Activated naive CD8-positive, alpha-beta T cell treated with anti-CD3 and anti-CD28 coated beads, Interleukin-2, amount 10 ng/mL, durations not matched to agents 7 days and 5 days (primary cell): ENCODE measurements at regions not wholly inside any gene's neighbourhood (a gene's known extent, or its start where the extent isn't known, plus 50 kb on each side); places are given as distances from the start of the nearest gene placed in this dataset.

Experiments
- ATAC-seq: fragments of 150-1000 bp; cut with Tn5 transposase; one replicate; pipeline ENCODE4 v1.10.0; 2021; ENCODE audit warnings: low read depth, moderate library complexity
- POLR2A ChIA-PET: fragments of 350-600 bp; sonication (Branson Sonifier 250); formaldehyde crosslinking; loops from one replicate; lab custom pipeline; 2021; ENCODE audit warnings: antibody characterized with exemption; lab: Charles Lee
- DNase-seq: peaks from one replicate; pipeline ENCODE4 v3.0.0; 2021
- H3K27ac Mint-ChIP-seq: one replicate; pipeline ENCODE4 v1.8.0; 2022; ENCODE audit warnings: mild to moderate bottlenecking, mixed read lengths
- H3K27me3 Mint-ChIP-seq: one replicate; pipeline ENCODE4 v1.8.0; 2022; ENCODE audit warnings: mild to moderate bottlenecking, moderate library complexity, mixed read lengths
- H3K36me3 Mint-ChIP-seq: one replicate; pipeline ENCODE4 v1.8.0; 2021; ENCODE audit warnings: mild to moderate bottlenecking, mixed read lengths
- H3K4me1 Mint-ChIP-seq: one replicate; pipeline ENCODE4 v1.8.0; 2021; ENCODE audit warnings: mixed read lengths
- H3K4me3 Mint-ChIP-seq: one replicate; pipeline ENCODE4 v1.8.0; 2022; ENCODE audit warnings: mild to moderate bottlenecking, moderate library complexity, mixed read lengths
- H3K9me3 Mint-ChIP-seq: one replicate; pipeline ENCODE4 v1.8.0; 2021; ENCODE audit warnings: mixed read lengths

DNA sequence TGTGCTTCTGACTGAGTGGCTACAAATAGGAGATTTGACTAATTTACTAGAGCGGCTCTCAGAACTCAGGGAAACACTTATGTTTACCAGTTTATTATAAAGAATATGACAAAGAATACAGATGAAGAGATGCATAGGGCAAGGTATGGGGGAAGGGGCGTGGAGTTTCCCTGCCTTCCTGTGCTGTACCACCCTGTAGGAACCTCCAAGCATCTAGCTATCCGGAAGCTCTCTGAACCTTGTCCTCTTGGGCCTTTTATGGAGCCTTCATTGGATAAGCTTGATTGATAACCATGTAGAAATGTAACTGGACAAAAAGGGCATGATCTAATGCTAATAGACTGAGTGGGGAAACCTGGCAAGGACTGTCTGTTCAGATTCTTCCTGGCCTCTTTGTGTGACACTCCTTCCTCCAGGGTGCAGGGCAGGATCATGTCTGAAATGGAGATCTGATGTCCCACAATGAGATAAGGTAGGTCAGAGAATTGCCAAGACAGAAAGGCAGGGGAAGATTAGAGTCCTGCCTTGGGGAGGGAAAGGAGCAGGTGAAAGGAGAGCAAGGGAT is 101.8 kb upstream of the NPAS2 start:
- Mint-ChIP-seq H3K9me3 (no peaks in the 10 kb centered on the region), H3K4me3 (no peak overlapping the region), H3K27me3 (no peaks in the 10 kb centered on the region), H3K36me3 (no peaks in the 10 kb centered on the region), H3K27ac (no peak overlapping the region), H3K4me1 (no peaks in the 10 kb centered on the region)
- POLR2A ChIA-PET: no interaction called here
- DNase-seq (no peak), ATAC-seq (no peak)

DNA sequence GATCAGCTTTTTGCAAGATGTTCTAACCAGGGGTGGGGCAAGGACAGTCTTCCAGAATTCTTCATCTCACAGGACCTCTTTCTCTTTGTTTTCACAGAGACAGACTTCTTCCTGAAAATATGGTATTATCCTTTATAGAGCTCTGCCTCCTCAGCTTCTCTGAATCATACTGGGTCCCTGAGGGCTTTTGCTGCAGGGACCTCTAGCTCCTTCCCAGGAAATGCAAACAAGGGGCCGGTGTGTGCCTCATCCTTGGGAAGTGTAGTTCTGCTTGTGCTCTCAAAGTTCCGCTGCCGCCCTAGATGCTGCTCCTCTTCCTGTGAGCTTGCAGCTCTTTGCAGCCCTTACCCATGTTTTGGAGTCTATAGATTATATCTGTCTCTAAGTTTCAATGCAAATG is 99.5 kb upstream of the NPAS2 start:
- no peaks in the 10 kb centered on the region for H3K27me3 Mint-ChIP-seq
- H3K27ac Mint-ChIP-seq: no peak overlapping the region
- no peaks in the 10 kb centered on the region for H3K9me3 Mint-ChIP-seq
- H3K4me1 Mint-ChIP-seq: no peaks in the 10 kb centered on the region
- ATAC-seq: no peak
- H3K36me3 Mint-ChIP-seq: no peaks in the 10 kb centered on the region
- POLR2A ChIA-PET: no interaction called here
- no peak overlapping the region for H3K4me3 Mint-ChIP-seq
- DNase-seq: no peak

DNA sequence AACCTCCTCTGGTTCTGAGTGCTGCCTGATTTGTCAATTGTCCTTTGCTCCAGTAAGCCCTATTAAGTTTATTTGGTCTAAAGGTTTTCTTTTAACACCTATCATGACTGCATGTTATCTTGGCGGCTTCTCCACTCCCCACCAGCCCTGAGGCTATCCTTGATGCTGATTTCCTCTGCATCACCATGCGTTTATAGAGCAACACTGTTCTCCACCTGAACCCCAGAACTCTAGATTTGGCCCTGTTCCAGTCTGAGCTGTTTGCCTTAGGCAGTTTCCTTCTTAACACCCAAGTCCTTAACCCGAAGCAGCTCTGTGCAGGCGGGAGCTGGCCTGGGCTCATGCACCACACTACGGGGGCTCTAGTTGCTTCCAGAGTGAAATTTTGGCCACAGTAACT is 98.2 kb upstream of the NPAS2 start:
- ATAC-seq: no peak
- Mint-ChIP-seq H3K36me3 (no peaks in the 10 kb centered on the region), H3K4me1 (no peaks in the 10 kb centered on the region), H3K4me3 (no peak overlapping the region), H3K9me3 (no peaks in the 10 kb centered on the region), H3K27me3 (peaks cover 3% of the 10 kb centered on the region), H3K27ac (no peak overlapping the region)
- POLR2A ChIA-PET: no interaction called here
- DNase-seq: no peak

DNA sequence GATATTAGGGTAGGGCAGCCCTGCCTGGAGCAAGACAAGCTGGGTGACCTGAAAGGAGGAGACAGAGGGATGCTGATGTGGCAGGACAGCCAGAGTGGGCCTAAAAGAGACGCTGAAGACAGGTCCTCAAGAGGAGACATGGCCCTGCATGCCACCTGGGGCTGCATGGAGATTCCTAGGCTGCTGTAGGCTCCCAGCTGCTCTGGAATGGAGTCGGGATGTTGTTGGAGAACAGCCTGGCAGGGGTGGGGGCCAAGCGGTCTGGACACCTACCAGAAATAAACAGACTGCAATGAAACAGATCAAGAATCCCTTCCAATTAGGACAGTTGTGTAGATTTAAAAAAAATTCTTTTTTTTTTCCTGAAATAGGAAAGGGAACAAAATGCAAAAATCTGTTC is 97.8 kb upstream of the NPAS2 start:
- no peak overlapping the region for H3K4me3 Mint-ChIP-seq
- ATAC-seq (no peak), DNase-seq (no peak)
- no peaks in the 10 kb centered on the region for H3K9me3 Mint-ChIP-seq
- POLR2A ChIA-PET: no interaction called here
- no peaks in the 10 kb centered on the region for H3K36me3 Mint-ChIP-seq
- no peaks in the 10 kb centered on the region for H3K4me1 Mint-ChIP-seq
- no peak overlapping the region for H3K27ac Mint-ChIP-seq
- peaks cover 6% of the 10 kb centered on the region for H3K27me3 Mint-ChIP-seq

DNA sequence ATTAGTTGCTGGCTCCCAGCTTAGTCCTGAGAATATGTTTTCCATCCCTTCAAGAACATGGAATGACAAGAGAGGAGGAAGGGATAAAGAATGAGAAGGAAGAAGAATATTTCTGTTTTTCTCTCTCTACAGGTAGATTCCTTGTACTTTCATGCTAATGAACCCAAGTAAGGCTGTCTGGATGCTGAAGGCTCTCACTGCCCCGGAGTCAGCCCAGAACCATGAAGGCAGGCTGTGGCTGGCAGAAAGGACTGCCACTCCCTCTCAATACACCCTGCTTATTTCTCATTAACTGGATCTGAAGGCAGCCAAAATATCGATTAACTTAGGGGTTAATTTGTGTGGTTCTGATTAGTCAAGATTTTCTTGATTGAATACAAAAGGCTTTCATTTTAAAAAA is 93.1 kb upstream of the NPAS2 start:
- H3K4me1 Mint-ChIP-seq: no peaks in the 10 kb centered on the region
- DNase-seq (no peak), ATAC-seq (no peak)
- POLR2A ChIA-PET: interaction anchor here (0.5 kb wide), 1 partner anchor 20 kb away, joined by 3 read pairs; no protein-coding TSS in a partner anchor
- H3K9me3 Mint-ChIP-seq: peaks cover 5% of the 10 kb centered on the region
- H3K27ac Mint-ChIP-seq: no peak overlapping the region
- no peaks in the 10 kb centered on the region for H3K36me3 Mint-ChIP-seq
- H3K27me3 Mint-ChIP-seq: peaks cover 11% of the 10 kb centered on the region
- no peak overlapping the region for H3K4me3 Mint-ChIP-seq

DNA sequence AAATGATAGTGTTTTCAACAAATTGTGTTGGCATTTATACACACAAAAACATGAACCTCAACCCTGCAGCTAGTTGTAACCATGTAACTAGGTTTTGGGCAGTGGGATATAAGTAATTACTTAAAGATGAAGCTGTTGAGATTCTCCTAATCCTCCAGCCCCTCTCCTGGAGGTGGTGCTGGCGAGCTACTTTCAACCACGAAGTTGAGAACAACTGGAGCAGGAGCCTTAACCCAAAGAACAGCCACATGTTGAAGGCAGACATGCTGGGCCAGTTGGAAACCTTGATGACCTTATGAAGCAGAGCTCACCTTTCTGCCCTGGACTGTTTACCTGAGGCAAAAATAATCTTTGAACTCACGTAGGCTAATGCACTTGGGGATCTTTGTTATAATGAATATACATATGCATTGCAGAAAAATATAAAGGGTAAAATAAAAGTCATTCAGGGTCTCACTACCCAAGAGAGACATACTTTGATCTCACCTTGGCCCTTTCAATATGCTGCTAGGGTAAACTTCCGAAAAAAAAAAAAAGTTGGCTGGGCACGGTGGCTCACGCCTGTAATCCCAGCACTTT is 89.6 kb upstream of the NPAS2 start:
- ATAC-seq (no peak), DNase-seq (peak; percentile 45)
- POLR2A ChIA-PET: no interaction called here
- no peak overlapping the region for H3K27ac Mint-ChIP-seq
- no peaks in the 10 kb centered on the region for H3K4me1 Mint-ChIP-seq
- no peak overlapping the region for H3K4me3 Mint-ChIP-seq
- H3K9me3 Mint-ChIP-seq: peaks cover 5% of the 10 kb centered on the region
- peaks cover 14% of the 10 kb centered on the region for H3K27me3 Mint-ChIP-seq
- no peaks in the 10 kb centered on the region for H3K36me3 Mint-ChIP-seq

DNA sequence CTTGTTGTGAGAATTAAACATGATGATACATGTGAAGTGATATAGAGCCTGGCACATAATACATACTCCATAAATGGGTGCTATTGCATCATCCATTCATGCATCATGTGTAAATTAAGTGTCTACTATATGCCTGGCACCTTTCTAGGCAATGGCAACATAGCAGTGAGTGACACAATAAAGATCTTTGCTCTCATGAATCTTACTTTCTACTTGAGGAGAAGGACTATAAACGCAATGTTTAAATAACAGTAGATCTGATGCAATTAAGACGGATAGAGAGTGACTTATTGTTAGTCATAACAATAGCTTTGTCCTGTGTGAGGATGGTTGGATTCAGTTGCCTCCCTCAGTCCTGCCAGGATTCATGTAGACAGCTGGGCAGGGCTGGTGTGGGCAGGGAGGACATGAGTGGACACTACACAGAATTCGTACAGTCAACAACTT is 88.4 kb upstream of the NPAS2 start:
- Mint-ChIP-seq H3K9me3 (peaks cover 5% of the 10 kb centered on the region), H3K36me3 (no peaks in the 10 kb centered on the region), H3K4me3 (no peak overlapping the region), H3K4me1 (no peaks in the 10 kb centered on the region), H3K27ac (no peak overlapping the region), H3K27me3 (peaks cover 16% of the 10 kb centered on the region)
- DNase-seq (no peak), ATAC-seq (no peak)
- POLR2A ChIA-PET: no interaction called here

DNA sequence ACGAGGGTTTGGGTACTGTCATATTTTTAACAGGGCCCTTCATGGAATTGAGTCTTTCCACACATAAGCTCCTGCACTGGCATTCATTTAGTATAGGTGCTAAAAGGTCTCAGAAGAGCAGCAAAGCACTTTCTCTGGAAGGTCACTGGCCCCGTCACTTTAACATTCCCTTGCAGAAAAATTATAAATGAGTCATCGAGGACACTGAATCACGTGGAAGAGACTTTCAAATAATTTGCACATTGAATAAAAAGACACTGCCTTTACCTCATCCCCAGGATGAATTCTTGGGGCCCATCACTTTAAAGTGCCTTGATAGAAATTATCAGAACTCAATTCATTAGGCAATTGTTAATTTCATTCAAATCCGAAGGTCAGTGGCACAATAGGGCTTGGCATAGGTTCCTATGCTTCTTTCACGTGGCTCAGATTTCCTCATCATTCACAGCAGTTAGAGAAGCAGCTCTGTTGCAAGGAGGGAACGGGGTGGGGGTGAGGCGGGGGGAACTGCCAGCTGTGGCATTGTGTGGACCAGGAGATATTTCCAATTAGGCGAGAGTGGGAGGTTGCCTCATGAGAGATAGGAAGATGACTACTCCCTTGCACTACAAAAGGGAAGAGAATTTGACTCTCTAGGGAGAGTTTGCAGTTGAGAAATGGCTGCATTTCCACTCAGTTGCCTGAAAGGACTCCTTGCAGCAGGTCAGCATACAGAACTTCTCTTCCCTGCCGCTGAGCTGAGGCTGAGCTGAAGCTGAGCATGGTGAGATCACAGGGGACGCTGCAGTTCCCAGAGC is 86.3 kb upstream of the NPAS2 start:
- Mint-ChIP-seq H3K36me3 (no peaks in the 10 kb centered on the region), H3K4me3 (no peak overlapping the region), H3K27me3 (peaks cover 12% of the 10 kb centered on the region), H3K27ac (no peak overlapping the region), H3K4me1 (no peaks in the 10 kb centered on the region), H3K9me3 (peaks cover 5% of the 10 kb centered on the region)
- POLR2A ChIA-PET: no interaction called here
- DNase-seq: no peak
- no peak for ATAC-seq

DNA sequence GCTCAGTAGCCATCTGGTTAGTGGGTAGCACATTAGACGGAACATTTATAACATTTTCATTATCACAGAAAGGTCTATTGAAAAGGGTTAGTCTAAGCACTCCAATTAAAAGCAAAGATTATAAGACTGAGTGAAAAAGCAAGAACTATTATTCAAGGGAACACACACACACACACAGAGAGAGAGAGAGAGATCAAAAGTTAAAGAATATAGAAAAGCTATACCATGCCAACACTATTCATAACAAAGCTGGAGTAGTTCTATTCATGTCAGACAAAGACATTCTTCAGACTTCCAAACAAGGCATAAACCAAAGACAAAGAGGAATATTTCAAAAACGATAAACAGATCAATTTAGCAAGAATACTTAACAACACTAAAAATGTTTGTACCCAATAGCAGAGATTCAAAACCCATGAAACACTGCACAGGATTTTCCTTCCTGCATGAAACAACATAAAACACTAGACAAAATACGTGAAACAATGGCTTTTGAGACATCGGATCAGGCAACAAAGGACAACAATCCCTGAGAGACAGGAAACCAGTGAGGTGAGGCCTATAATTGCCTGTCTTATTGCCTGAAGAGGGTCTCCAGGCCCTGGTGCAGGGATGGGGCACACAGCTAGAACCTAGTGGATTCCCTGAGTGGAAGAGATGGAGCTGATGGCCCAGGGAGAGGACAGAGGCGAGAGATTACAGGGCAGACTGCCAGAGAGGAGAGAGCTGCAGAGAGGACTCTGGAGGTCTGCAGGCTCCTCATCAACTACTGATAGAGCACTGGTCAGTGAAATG is 83.6 kb upstream of the NPAS2 start:
- H3K27me3 Mint-ChIP-seq: peaks cover 7% of the 10 kb centered on the region
- no peaks in the 10 kb centered on the region for H3K36me3 Mint-ChIP-seq
- H3K27ac Mint-ChIP-seq: no peak overlapping the region
- H3K4me1 Mint-ChIP-seq: no peaks in the 10 kb centered on the region
- no peak for DNase-seq
- H3K4me3 Mint-ChIP-seq: no peak overlapping the region
- POLR2A ChIA-PET: no interaction called here
- H3K9me3 Mint-ChIP-seq: no peaks in the 10 kb centered on the region
- no peak for ATAC-seq

DNA sequence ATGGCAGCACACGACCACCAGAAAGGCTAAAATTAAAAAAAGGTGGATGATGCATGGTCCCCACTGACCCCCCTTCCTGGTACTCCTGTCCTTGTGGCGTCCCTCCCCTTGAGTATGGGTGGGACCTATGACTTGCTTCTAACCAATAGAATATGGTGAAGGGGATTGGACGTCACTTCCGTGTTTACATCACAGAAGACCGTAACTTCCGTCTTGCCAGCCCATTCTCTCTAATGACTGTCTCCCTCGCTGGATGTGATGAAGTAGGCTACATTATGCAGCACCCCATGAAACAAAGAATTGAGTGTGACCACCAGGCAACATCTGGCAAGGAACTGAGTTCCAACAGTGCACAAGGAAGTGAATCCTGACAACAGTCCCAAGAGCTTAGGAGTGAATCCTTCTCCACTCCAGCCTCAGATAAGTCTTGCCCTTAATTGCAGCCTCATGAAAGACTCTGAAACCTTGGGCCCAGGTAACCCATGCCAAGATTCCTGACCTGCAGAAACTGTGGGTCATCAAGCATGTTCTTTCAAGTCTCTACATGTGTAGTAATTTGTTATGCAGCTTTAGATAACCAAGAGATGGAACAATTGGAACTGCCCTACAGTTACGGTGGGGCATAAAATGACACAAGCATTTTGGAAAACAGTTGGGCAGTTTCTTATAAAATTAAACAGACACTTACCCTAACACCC is 80.1 kb upstream of the NPAS2 start:
- Mint-ChIP-seq H3K36me3 (no peaks in the 10 kb centered on the region), H3K27me3 (peaks cover 6% of the 10 kb centered on the region), H3K27ac (no peak overlapping the region), H3K4me1 (peaks cover 3% of the 10 kb centered on the region), H3K9me3 (no peaks in the 10 kb centered on the region), H3K4me3 (no peak overlapping the region)
- DNase-seq (no peak), ATAC-seq (no peak)
- POLR2A ChIA-PET: no interaction called here

DNA sequence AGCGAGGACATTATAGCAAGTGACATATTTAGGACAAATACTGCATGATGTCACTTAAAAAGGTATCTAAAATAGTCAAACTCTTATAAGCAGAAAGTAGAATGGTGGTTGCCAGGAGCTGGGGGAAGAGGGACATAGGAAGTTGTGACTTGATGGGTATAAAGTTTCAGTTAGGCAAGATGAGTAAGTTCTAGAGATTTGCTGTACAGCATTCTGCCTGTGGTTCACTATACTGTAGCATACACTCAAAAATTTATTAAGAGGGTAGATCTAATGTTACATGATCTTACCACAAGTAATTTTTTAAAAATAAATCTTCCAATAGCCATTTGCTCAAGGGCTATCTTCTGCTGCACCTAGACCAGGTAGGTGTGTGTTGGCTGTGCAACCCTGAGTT is 78.1 kb upstream of the NPAS2 start:
- Mint-ChIP-seq H3K27ac (no peak overlapping the region), H3K4me1 (peaks cover 3% of the 10 kb centered on the region), H3K27me3 (peaks cover 2% of the 10 kb centered on the region), H3K36me3 (no peaks in the 10 kb centered on the region), H3K4me3 (no peak overlapping the region), H3K9me3 (no peaks in the 10 kb centered on the region)
- POLR2A ChIA-PET: no interaction called here
- ATAC-seq (no peak), DNase-seq (no peak)

DNA sequence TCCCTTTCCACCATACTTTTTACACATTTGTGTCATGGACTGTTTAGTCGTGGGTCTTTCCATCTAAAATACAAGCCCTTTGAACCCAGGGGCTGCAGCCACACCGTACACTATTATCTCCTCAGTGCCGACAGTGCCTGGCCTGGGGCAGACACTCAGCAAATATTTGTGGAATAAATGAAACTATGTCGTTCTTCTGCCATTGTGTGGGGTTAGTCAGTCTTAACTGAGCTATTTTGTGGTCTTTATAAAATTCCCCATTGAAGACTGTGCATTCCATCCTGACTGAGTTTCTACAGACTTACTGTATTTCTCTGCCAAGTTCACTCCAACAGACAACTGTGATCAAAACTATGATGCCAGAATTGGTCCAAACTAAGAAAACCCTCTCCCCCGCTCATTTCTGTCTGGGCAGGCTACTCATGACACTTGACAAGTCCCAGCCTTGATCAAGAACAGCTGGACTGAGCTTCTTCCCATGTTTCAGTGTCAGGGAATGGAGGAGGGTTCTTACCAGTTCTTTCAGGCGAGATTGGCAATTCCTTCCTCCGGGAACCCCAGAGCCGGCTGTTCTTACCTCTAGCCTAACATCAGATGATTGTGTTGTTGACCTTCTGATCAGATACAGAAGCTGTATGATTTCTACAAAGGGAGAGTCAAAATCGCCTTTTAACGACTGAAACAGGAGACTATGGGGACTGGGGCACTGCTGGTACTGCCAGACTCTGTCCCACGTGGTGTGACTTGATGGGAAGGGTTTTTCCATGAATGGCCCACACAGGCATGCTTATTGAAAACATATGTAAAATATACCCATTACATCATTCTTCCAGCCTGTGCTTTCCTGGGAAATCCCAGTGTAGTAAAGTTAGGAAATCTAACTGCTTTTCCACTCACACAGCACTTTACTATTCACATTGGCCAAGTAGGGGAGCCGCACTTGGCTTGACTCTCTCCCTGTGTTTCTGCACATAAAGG is 77.4 kb upstream of the NPAS2 start:
- H3K27me3 Mint-ChIP-seq: peaks cover 2% of the 10 kb centered on the region
- no peak for ATAC-seq
- peaks cover 3% of the 10 kb centered on the region for H3K4me1 Mint-ChIP-seq
- no peak overlapping the region for H3K4me3 Mint-ChIP-seq
- H3K36me3 Mint-ChIP-seq: no peaks in the 10 kb centered on the region
- DNase-seq: no peak
- H3K27ac Mint-ChIP-seq: no peak overlapping the region
- POLR2A ChIA-PET: no interaction called here
- H3K9me3 Mint-ChIP-seq: no peaks in the 10 kb centered on the region
